ENCODE measurements at regions not wholly inside any gene's neighbourhood (a gene's known extent, or its start where the extent isn't known, plus 50 kb on each side); places are given as distances from the start of the nearest gene placed in this dataset.

GRCh38 chr1:217078078-217078690 is 355.0 kb upstream of the ESRRG start:
- Mint-ChIP-seq H3K4me3 (no peak overlapping the region), H3K9me3 (no peaks in the 10 kb centered on the region), H3K27ac (no peak overlapping the region), H3K4me1 (no peaks in the 10 kb centered on the region), H3K36me3 (ENCODE audit: low read depth) (no peaks in the 10 kb centered on the region), H3K27me3 (no peaks in the 10 kb centered on the region)
- ChIA-PET POLR2A (no interaction called here), CTCF (no interaction called here)
- DNase-seq, result no peak

DNA sequence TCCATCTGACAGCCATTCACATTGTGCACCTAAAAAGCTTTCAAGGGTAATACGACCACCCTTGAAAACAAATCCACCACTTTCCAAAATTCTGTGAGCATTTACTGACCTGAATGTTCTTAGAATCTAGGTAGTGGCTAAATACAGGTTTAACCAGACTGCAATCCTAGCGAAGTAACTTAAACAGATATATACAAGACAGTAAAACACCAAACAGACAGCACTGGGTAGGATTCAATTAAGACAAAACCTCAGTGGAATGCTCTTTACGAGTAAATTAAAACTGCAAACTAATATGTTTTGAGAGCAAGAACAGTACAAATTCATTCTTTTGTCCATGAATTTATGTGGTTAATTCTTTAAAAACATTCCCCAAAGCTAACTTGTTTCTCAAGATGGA is 354.2 kb upstream of the ESRRG start:
- CTCF ChIA-PET, result no interaction called here
- POLR2A ChIA-PET, result no interaction called here
- Mint-ChIP-seq H3K27me3 (no peaks in the 10 kb centered on the region), H3K4me1 (no peaks in the 10 kb centered on the region), H3K36me3 (ENCODE audit: low read depth) (no peaks in the 10 kb centered on the region), H3K4me3 (no peak overlapping the region), H3K27ac (no peak overlapping the region), H3K9me3 (no peaks in the 10 kb centered on the region)
- no peak for DNase-seq

DNA sequence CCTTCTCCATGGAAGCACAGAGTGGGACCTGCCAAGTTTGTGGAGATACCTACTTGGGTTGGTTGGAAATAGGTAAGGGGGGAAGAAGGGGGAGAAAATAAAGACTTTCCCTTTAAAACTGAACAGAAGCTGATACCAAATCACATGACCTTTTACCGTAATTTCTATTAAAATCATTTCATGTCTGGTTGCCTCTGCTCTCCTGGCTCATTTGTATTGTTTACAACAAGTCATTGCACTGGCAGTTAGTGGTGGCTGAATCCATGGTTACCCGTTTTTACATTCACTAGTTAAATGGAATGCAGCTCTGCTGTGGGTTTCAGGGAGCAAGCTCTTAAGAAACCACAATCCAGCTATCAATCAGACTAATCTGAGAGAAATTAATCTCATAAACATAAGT is 353.7 kb upstream of the ESRRG start:
- ChIA-PET POLR2A (no interaction called here), CTCF (no interaction called here)
- H3K27ac Mint-ChIP-seq, result no peak overlapping the region
- no peaks in the 10 kb centered on the region for H3K27me3 Mint-ChIP-seq
- no peaks in the 10 kb centered on the region for H3K9me3 Mint-ChIP-seq
- no peaks in the 10 kb centered on the region for H3K36me3 Mint-ChIP-seq (ENCODE audit: low read depth)
- no peak for DNase-seq
- no peak overlapping the region for H3K4me3 Mint-ChIP-seq
- H3K4me1 Mint-ChIP-seq, result no peaks in the 10 kb centered on the region

DNA sequence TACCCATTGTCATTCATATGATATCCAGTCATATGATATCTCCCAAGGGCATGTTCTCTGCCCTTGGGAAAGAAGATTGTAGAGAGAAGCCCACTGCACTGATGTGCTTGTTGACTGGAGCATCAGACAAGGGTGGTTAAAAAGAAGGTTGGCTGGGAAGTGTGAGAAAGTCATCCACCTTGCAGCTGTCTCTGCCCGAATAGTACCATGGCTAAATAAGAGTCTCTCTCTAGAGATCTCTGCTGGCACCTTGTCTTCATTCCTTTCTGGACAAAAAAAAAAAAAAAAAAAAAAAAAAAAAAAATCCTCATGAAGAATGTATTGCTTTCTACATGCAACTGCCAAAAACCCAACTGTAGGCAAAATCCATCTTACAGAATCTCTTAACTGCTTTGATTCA is 349.7 kb upstream of the ESRRG start:
- H3K27ac Mint-ChIP-seq, result no peak overlapping the region
- H3K9me3 Mint-ChIP-seq, result no peaks in the 10 kb centered on the region
- H3K27me3 Mint-ChIP-seq, result no peaks in the 10 kb centered on the region
- no peaks in the 10 kb centered on the region for H3K36me3 Mint-ChIP-seq (ENCODE audit: low read depth)
- CTCF ChIA-PET, result no interaction called here
- no peak overlapping the region for H3K4me3 Mint-ChIP-seq
- POLR2A ChIA-PET, result no interaction called here
- H3K4me1 Mint-ChIP-seq, result no peaks in the 10 kb centered on the region
- no peak for DNase-seq

GRCh38 chr1:217067642-217068041 is 344.4 kb upstream of the ESRRG start:
- no peaks in the 10 kb centered on the region for H3K4me1 Mint-ChIP-seq
- H3K9me3 Mint-ChIP-seq, result no peaks in the 10 kb centered on the region
- H3K27me3 Mint-ChIP-seq, result no peaks in the 10 kb centered on the region
- H3K4me3 Mint-ChIP-seq, result no peak overlapping the region
- ChIA-PET CTCF (no interaction called here), POLR2A (no interaction called here)
- H3K27ac Mint-ChIP-seq, result no peak overlapping the region
- no peak for DNase-seq
- H3K36me3 Mint-ChIP-seq (ENCODE audit: low read depth), result no peaks in the 10 kb centered on the region

DNA sequence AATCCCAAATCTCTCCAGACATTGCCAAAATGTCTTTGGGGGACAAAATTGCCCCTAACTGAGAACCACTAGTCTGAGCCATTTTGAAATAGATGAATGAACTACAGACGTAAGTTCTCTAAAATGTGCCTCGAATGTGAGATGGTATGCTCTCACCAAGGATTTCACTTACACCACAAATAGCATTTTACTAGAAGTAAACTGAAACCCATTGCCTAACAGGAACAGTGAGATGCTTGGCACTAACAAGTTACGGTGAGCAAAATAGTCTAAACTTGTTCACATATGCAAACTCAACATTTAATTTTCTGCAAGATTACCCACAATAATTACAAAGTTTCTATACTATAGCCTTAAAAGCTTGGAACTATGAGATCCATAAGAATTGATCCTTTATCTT is 343.6 kb upstream of the ESRRG start:
- CTCF ChIA-PET, result no interaction called here
- no peaks in the 10 kb centered on the region for H3K9me3 Mint-ChIP-seq
- no peak for DNase-seq
- POLR2A ChIA-PET, result no interaction called here
- H3K36me3 Mint-ChIP-seq (ENCODE audit: low read depth), result no peaks in the 10 kb centered on the region
- no peak overlapping the region for H3K27ac Mint-ChIP-seq
- H3K4me3 Mint-ChIP-seq, result no peak overlapping the region
- H3K27me3 Mint-ChIP-seq, result no peaks in the 10 kb centered on the region
- no peaks in the 10 kb centered on the region for H3K4me1 Mint-ChIP-seq

DNA sequence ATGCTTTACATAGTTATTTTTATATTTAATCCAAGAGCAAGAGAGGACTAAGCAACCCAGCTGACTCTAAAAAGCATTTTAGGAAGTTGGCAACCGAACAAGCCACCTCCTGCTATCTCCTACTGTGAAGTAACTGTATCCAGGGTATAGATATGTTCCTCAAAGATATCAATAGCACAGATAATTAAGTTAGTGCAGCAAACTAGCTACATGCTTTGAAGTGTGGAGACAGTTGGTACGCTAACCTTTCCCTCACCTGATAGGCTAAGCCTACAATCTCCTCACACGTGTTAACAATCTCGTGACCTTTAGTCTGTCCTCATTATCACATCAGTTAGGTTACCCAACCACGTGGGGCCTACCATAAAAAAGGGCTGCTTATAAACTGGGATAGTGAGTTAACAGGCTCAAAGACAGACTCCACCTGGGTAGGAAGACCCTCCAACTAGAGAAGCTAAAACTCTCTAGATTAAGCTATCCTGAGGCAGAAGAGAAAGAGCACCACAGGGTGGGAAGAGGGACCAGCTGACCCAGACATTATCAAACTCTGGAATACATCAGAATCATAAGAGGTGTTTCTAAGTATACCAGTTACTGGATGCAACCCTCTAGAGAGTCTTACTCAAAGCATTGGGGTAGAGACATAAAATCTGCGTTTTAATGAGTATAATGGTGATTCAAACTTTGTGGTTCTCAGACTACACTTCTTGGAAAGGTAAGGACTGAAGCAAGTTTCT is 340.1 kb upstream of the ESRRG start:
- CTCF ChIA-PET, result interaction anchor here (0.7 kb wide), 1 partner anchor 647 kb away, joined by 3 read pairs; no protein-coding TSS in a partner anchor
- no peaks in the 10 kb centered on the region for H3K4me1 Mint-ChIP-seq
- no peaks in the 10 kb centered on the region for H3K9me3 Mint-ChIP-seq
- no peak overlapping the region for H3K27ac Mint-ChIP-seq
- H3K36me3 Mint-ChIP-seq (ENCODE audit: low read depth), result no peaks in the 10 kb centered on the region
- H3K27me3 Mint-ChIP-seq, result no peaks in the 10 kb centered on the region
- no peak for DNase-seq
- no peak overlapping the region for H3K4me3 Mint-ChIP-seq
- POLR2A ChIA-PET, result no interaction called here

DNA sequence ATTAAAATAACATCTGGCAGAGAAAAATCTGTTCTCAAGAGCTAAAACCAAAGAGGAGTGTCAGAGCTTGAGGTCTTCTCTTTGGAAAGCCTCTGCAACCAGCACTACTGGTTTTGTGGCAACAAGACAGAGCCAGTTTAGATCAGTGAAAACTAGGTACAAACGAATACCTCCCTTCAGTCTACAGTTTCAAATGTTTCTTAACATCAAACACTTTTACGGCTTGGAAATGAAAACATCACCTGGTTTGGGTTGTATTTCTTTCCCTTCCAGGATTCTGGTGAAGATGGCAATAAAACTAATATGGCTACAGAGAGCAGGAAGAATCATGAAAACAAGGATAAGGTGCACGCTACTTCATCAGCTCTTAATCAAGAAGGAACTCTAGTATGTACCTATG is 339.4 kb upstream of the ESRRG start:
- no peaks in the 10 kb centered on the region for H3K4me1 Mint-ChIP-seq
- no peak overlapping the region for H3K4me3 Mint-ChIP-seq
- no peaks in the 10 kb centered on the region for H3K9me3 Mint-ChIP-seq
- H3K36me3 Mint-ChIP-seq (ENCODE audit: low read depth), result no peaks in the 10 kb centered on the region
- ChIA-PET POLR2A (no interaction called here), CTCF (no interaction called here)
- no peak for DNase-seq
- H3K27me3 Mint-ChIP-seq, result no peaks in the 10 kb centered on the region
- no peak overlapping the region for H3K27ac Mint-ChIP-seq

- no peaks in the 10 kb centered on the region for H3K36me3 Mint-ChIP-seq (ENCODE audit: low read depth)
- H3K4me1 Mint-ChIP-seq, result no peaks in the 10 kb centered on the region
- CTCF ChIA-PET, result no interaction called here
- H3K9me3 Mint-ChIP-seq, result no peaks in the 10 kb centered on the region
- H3K27ac Mint-ChIP-seq, result no peak overlapping the region
- H3K27me3 Mint-ChIP-seq, result no peaks in the 10 kb centered on the region
- H3K4me3 Mint-ChIP-seq, result no peak overlapping the region
- DNase-seq, result no peak
- POLR2A ChIA-PET, result no interaction called here
Observed at GRCh38 chr1:217059401-217059800, 336.2 kb upstream of the ESRRG start.

- H3K27me3 Mint-ChIP-seq, result no peaks in the 10 kb centered on the region
- POLR2A ChIA-PET, result no interaction called here
- CTCF ChIA-PET, result no interaction called here
- no peaks in the 10 kb centered on the region for H3K4me1 Mint-ChIP-seq
- DNase-seq, result no peak
- no peak overlapping the region for H3K4me3 Mint-ChIP-seq
- no peak overlapping the region for H3K27ac Mint-ChIP-seq
- H3K36me3 Mint-ChIP-seq (ENCODE audit: low read depth), result no peaks in the 10 kb centered on the region
- H3K9me3 Mint-ChIP-seq, result no peaks in the 10 kb centered on the region
Observed at GRCh38 chr1:217053676-217054075, 330.4 kb upstream of the ESRRG start.

DNA sequence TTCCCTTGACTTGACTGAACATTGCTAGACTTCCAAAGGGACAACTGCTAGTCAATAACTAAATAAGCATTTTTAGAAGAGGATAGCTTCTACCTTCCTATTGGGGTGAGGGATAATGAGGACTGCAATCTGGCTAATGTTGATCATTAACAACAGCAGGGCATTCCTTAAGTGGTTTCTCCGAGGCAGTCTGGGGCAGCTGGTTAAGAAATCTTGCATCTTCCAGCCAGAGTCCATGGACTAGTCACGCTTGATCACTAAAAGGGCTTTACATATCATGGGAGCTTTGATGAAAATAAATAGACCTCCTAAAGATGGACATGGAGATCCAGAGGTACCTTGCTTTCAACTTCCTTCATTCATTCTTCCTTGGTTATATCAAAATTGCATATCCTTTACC is 329.4 kb upstream of the ESRRG start:
- no peaks in the 10 kb centered on the region for H3K27me3 Mint-ChIP-seq
- CTCF ChIA-PET, result interaction anchor here (0.7 kb wide), 1 partner anchor 1911 kb away, joined by 3 read pairs; no protein-coding TSS in a partner anchor
- H3K9me3 Mint-ChIP-seq, result no peaks in the 10 kb centered on the region
- no peak for DNase-seq
- H3K36me3 Mint-ChIP-seq (ENCODE audit: low read depth), result no peaks in the 10 kb centered on the region
- POLR2A ChIA-PET, result no interaction called here
- no peak overlapping the region for H3K4me3 Mint-ChIP-seq
- no peak overlapping the region for H3K27ac Mint-ChIP-seq
- no peaks in the 10 kb centered on the region for H3K4me1 Mint-ChIP-seq

- no peak overlapping the region for H3K4me3 Mint-ChIP-seq
- H3K9me3 Mint-ChIP-seq, result no peaks in the 10 kb centered on the region
- no peak overlapping the region for H3K27ac Mint-ChIP-seq
- no peaks in the 10 kb centered on the region for H3K27me3 Mint-ChIP-seq
- H3K4me1 Mint-ChIP-seq, result no peaks in the 10 kb centered on the region
- no peak for DNase-seq
- POLR2A ChIA-PET, result no interaction called here
- CTCF ChIA-PET, result interaction anchor here (0.7 kb wide), 1 partner anchor 1911 kb away, joined by 3 read pairs; no protein-coding TSS in a partner anchor
- H3K36me3 Mint-ChIP-seq (ENCODE audit: low read depth), result no peaks in the 10 kb centered on the region
Observed at GRCh38 chr1:217052196-217052595, 329.0 kb upstream of the ESRRG start.

GRCh38 chr1:217049721-217050120 is 326.5 kb upstream of the ESRRG start:
- ChIA-PET CTCF (interaction anchor here (0.6 kb wide), 1 partner anchor 992 kb away, joined by 4 read pairs; no protein-coding TSS in a partner anchor), POLR2A (no interaction called here)
- Mint-ChIP-seq H3K4me3 (no peak overlapping the region), H3K27me3 (no peaks in the 10 kb centered on the region), H3K27ac (no peak overlapping the region), H3K9me3 (no peaks in the 10 kb centered on the region), H3K4me1 (no peaks in the 10 kb centered on the region), H3K36me3 (ENCODE audit: low read depth) (no peaks in the 10 kb centered on the region)
- no peak for DNase-seq

- H3K4me3 Mint-ChIP-seq, result no peak overlapping the region
- no peaks in the 10 kb centered on the region for H3K4me1 Mint-ChIP-seq
- no peaks in the 10 kb centered on the region for H3K27me3 Mint-ChIP-seq
- ChIA-PET CTCF (no interaction called here), POLR2A (no interaction called here)
- H3K36me3 Mint-ChIP-seq (ENCODE audit: low read depth), result no peaks in the 10 kb centered on the region
- DNase-seq, result no peak
- H3K9me3 Mint-ChIP-seq, result no peaks in the 10 kb centered on the region
- H3K27ac Mint-ChIP-seq, result no peak overlapping the region
Observed at GRCh38 chr1:217049081-217049480, 325.9 kb upstream of the ESRRG start.
